ENCODE measurements at regions not wholly inside any gene's neighbourhood (a gene's known extent, or its start where the extent isn't known, plus 50 kb on each side); places are given as distances from the start of the nearest gene placed in this dataset.

- no peaks in the 10 kb centered on the region for H3K36me3 ChIP-seq
- H3K9me3 ChIP-seq, result no peaks in the 10 kb centered on the region
- H3K4me1 ChIP-seq, result no peaks in the 10 kb centered on the region
- TF ChIP-seq CTCF (IDR thresholded peaks at IDR 0.05), result no peak
- no peak for TF ChIP-seq POLR2A (IDR thresholded peaks at IDR 0.05)
- H3K4me3 ChIP-seq, result no peak overlapping the region
- no peak for DNase-seq
- H3K27me3 ChIP-seq, result no peaks in the 10 kb centered on the region
- no peak overlapping the region for H3K27ac ChIP-seq
Observed at GRCh38 chr4:30605616-30606190, 114.5 kb upstream of the PCDH7 start.

- no peak for DNase-seq
- no peaks in the 10 kb centered on the region for H3K36me3 ChIP-seq
- no peaks in the 10 kb centered on the region for H3K4me1 ChIP-seq
- TF ChIP-seq CTCF (IDR thresholded peaks at IDR 0.05), result no peak
- no peak for TF ChIP-seq POLR2A (IDR thresholded peaks at IDR 0.05)
- no peaks in the 10 kb centered on the region for H3K9me3 ChIP-seq
- H3K27ac ChIP-seq, result no peak overlapping the region
- H3K4me3 ChIP-seq, result no peak overlapping the region
- H3K27me3 ChIP-seq, result no peaks in the 10 kb centered on the region
Observed at GRCh38 chr4:30610361-30610760, 109.8 kb upstream of the PCDH7 start.

GRCh38 chr4:30614771-30615170 is 105.4 kb upstream of the PCDH7 start:
- H3K27me3 ChIP-seq, result no peaks in the 10 kb centered on the region
- no peak overlapping the region for H3K27ac ChIP-seq
- H3K4me3 ChIP-seq, result no peak overlapping the region
- no peaks in the 10 kb centered on the region for H3K9me3 ChIP-seq
- DNase-seq, result no peak
- TF ChIP-seq POLR2A (IDR thresholded peaks at IDR 0.05) (no peak), CTCF (IDR thresholded peaks at IDR 0.05) (no peak)
- no peaks in the 10 kb centered on the region for H3K4me1 ChIP-seq
- H3K36me3 ChIP-seq, result no peaks in the 10 kb centered on the region

GRCh38 chr4:30616942-30617646 is 103.1 kb upstream of the PCDH7 start:
- no peak for DNase-seq
- H3K27ac ChIP-seq, result no peak overlapping the region
- H3K9me3 ChIP-seq, result no peaks in the 10 kb centered on the region
- no peaks in the 10 kb centered on the region for H3K27me3 ChIP-seq
- no peaks in the 10 kb centered on the region for H3K4me1 ChIP-seq
- H3K4me3 ChIP-seq, result no peak overlapping the region
- no peak for TF ChIP-seq CTCF (IDR thresholded peaks at IDR 0.05)
- TF ChIP-seq POLR2A (IDR thresholded peaks at IDR 0.05), result no peak
- H3K36me3 ChIP-seq, result no peaks in the 10 kb centered on the region

GRCh38 chr4:30617836-30618235 is 102.3 kb upstream of the PCDH7 start:
- no peaks in the 10 kb centered on the region for H3K9me3 ChIP-seq
- H3K4me1 ChIP-seq, result no peaks in the 10 kb centered on the region
- TF ChIP-seq CTCF (IDR thresholded peaks at IDR 0.05) (no peak), POLR2A (IDR thresholded peaks at IDR 0.05) (no peak)
- H3K27ac ChIP-seq, result no peak overlapping the region
- no peaks in the 10 kb centered on the region for H3K36me3 ChIP-seq
- no peak overlapping the region for H3K4me3 ChIP-seq
- no peaks in the 10 kb centered on the region for H3K27me3 ChIP-seq
- no peak for DNase-seq
